GM21529 (cell line): ENCODE measurements at regions not wholly inside any gene's neighbourhood (a gene's known extent, or its start where the extent isn't known, plus 50 kb on each side); places are given as distances from the start of the nearest gene placed in this dataset.
"Not testable (repeated sequence)": the region's sequence is repeated elsewhere in the genome, so short reads cannot be mapped to it uniquely, and the experiment has no call there.

Source experiments
- ATAC-seq: cut with Tn5 transposase; IDR thresholded peaks from one replicate; pipeline ENCODE4 v1.9.1; 2021; ENCODE audit not compliant: unreplicated experiment

- no peak for ATAC-seq
Measured at GRCh38 chr6:85033547-85033946, 269.1 kb upstream of the TBX18 start.

GRCh38 chr6:85026021-85026420 is 261.6 kb upstream of the TBX18 start:
- ATAC-seq: no peak

- no peak for ATAC-seq
Measured at GRCh38 chr6:85023721-85024120, 259.3 kb upstream of the TBX18 start.

- ATAC-seq: no peak
Measured at GRCh38 chr6:85017352-85017751, 253.0 kb upstream of the TBX18 start.

GRCh38 chr6:85016726-85017125 is 252.3 kb upstream of the TBX18 start:
- ATAC-seq: no peak

- peak; percentile 81 for ATAC-seq
Measured at GRCh38 chr6:85015396-85015990, 251.1 kb upstream of the TBX18 start.

DNA sequence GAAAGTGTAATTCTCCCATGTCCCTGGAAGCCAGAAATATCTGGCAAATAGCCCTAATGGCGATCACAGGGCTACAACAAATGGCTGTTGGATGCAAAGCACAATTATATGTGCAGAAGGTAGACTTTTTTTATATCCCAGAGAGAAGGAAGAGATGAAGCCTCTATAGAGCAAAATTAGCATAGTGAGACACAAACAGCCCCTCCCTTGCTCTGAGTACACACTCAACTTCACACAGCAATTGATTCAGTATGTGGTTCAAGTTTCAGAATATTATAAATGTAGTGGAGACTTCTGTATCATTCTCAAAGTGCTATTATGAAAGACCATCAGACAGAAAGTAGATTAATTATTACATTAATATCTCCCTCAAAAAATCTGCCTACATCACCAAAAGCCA is 246.5 kb upstream of the TBX18 start:
- no peak for ATAC-seq

DNA sequence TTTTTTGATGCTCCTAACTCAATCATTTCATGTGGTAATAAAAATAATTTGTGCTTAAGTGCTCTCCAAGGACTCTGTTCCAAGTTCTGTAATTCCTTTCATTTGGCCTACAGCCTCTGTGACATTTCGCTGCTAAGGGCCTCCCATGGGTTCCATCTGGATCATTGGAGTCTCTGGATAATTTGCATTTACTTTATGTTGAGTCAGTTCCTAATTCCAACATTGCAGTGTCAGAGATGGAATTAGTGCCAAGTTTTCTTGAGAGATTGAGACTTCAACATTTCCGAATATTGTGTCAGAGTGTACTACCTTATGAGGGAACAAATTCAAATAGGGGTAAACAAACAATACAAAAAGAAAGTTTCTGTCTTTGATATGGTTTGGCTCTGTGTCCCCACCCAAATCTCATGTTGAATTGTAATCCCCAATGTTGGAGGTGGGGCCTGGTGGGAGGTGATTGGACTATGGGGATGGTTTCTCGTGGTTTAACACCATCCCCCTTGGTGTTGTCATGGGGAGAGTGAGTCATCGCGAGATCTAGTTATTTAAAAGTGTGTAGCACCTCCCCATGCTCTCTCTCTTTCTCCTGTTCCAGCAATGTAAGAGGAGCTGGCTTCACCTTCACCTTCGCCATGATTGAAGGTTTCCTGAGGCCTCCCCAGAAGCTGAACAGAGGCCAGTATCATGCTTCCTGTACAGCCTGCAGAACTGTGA is 244.1 kb upstream of the TBX18 start:
- ATAC-seq: no peak

DNA sequence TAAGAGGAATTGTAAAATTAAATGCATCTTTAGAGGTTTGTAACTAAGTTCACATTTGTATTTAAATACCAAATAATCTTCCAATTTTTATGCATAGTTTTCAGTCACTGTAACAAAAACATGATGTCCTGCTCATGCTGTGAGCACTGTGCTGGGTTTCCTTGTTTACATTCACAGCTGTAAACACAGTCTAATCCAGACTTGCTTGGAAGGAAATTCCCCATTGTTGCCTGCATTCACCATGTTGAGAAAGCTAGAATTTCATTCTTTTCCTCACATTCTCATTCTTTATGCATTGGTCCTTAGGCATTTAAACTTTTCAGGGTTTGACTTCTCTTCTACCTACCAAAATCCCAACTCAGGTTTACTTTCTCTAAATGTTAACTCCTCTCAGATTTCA is 242.0 kb upstream of the TBX18 start:
- no peak for ATAC-seq

DNA sequence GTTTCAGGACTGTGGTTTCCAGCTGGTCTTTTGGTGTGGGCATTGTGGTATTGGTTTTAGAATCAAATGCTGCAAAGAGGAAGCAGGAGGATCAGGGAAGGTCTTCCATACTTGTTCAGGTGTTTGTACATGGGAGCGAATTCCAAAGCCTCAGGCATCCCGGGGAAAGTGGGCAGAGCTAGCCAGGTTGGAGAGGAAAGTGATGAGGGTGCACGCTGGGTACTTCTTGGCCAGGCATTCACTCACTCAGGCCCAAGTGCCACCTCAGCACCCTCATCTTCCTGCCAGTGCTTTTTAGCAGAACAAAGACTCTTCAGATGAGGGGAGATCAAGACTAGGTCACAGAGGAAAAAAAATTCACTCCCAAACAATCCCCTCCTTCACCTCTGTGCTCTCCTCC is 241.1 kb upstream of the TBX18 start:
- ATAC-seq: no peak

DNA sequence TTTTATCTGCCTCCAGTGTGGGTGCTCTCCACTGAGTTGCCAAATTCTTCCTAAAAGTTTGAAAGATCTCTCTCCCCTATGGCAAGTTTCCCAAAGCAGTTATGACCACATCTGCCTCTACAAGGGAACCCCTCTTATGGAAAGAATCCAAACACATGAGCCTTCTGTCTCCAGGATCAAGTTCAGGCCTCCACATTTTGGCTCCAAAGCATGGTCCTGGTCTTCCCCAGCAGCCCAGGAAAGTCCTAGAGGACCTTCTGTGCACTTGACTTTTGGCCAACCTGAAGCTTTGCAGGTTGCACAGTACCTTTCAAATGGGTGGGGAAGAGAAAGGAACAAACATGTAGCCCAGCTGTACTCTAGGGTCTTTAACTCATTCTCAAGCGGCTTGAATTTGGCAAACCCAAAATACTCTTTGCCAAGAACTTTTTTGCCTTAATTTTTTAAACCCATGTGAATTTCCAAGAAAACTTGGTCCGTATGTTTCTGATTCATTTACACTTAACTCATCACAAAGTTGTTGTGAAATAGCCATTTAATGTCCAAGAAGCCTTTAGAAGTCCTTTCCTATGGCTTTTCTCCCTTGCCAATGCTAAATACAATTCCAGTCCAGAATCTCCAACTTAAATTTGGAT is 240.1 kb upstream of the TBX18 start:
- no peak for ATAC-seq

GRCh38 chr6:85002847-85003246 is 238.4 kb upstream of the TBX18 start:
- ATAC-seq: no peak

- ATAC-seq: no peak
Measured at GRCh38 chr6:85000001-85000400, 235.6 kb upstream of the TBX18 start.

- ATAC-seq: no peak
Measured at GRCh38 chr6:84998223-84998622, 233.8 kb upstream of the TBX18 start.

DNA sequence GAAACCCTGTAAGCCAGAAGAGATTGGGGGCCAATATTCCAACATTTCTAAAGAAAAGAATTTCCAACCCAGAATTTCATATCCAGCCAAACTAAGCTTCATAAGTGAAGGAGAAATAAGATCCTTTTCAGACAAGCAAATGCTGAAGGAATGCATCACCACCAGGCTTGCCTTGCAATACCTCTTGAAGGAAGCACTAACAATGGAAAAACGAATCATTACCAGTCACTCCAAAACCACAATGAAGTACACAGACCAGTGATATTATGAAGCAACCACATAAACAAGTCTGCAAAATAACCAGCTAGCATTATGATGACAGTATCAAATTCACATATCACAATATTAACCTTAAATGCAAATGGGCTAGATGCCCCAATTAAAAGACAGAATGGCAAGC is 224.4 kb upstream of the TBX18 start:
- ATAC-seq: not testable (repeated sequence)

DNA sequence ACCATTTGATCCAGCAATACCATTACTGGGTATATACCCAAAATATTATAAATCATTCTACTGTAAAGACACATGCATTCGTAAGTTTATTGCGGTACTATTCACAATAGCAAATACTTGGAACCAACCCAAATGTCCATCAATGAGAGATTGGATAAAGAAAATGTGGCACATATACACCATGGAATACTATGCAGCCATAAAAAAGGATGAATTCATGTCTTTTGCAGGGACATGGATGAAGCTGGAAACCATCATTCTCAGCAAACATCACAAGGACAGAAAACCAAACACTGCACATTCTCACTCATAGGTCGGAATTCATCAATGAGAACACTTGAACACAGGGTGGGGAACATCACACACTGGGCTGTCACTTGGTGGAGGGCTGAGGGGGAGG is 221.1 kb upstream of the TBX18 start:
- not testable (repeated sequence) for ATAC-seq

- ATAC-seq: no peak
Measured at GRCh38 chr6:84979541-84979940, 215.1 kb upstream of the TBX18 start.

DNA sequence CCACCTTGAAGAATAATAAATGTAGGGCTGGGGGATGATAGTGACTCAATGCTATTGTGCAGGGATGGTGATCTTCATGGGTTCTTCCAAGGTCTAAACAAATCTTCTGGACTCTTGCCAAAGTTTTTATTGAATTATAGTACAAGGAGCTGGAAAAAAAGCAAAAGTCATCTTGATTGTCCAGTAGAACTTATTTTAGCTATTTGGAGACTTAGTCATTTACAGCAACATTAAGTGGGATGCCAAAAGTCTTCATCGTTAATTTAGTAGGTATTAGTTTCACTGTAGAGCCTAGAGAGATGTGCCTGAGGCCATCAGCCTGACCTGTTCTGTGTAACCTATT is 212.9 kb upstream of the TBX18 start:
- no peak for ATAC-seq

- ATAC-seq: no peak
Measured at GRCh38 chr6:84976526-84977362, 212.3 kb upstream of the TBX18 start.

DNA sequence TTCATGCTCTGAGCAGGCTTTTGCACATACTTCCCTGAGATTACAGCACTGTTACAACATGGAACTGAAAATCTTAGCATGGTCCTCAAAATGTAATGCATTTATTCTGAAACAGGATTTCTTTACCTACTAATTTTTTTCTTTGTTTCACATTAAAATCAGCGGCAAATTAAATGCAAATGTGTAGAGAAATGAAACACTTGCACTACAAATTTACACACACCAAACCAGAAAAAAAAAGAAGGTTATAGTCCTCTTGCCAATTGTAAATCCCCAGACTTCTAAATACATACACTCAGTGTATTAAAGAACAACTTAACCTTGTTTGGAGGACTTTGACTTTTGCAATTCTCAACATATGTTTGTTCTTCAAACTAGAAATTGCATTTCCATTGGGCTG is 210.9 kb upstream of the TBX18 start:
- ATAC-seq: no peak

- ATAC-seq: no peak
Measured at GRCh38 chr6:84973606-84974005, 209.2 kb upstream of the TBX18 start.

GRCh38 chr6:84967965-84968364 is 203.6 kb upstream of the TBX18 start:
- no peak for ATAC-seq
